ENCODE measurements at regions not wholly inside any gene's neighbourhood (a gene's known extent, or its start where the extent isn't known, plus 50 kb on each side); places are given as distances from the start of the nearest gene placed in this dataset.
"Not testable (repeated sequence)": the region's sequence is repeated elsewhere in the genome, so short reads cannot be mapped to it uniquely, and the experiment has no call there.

DNA sequence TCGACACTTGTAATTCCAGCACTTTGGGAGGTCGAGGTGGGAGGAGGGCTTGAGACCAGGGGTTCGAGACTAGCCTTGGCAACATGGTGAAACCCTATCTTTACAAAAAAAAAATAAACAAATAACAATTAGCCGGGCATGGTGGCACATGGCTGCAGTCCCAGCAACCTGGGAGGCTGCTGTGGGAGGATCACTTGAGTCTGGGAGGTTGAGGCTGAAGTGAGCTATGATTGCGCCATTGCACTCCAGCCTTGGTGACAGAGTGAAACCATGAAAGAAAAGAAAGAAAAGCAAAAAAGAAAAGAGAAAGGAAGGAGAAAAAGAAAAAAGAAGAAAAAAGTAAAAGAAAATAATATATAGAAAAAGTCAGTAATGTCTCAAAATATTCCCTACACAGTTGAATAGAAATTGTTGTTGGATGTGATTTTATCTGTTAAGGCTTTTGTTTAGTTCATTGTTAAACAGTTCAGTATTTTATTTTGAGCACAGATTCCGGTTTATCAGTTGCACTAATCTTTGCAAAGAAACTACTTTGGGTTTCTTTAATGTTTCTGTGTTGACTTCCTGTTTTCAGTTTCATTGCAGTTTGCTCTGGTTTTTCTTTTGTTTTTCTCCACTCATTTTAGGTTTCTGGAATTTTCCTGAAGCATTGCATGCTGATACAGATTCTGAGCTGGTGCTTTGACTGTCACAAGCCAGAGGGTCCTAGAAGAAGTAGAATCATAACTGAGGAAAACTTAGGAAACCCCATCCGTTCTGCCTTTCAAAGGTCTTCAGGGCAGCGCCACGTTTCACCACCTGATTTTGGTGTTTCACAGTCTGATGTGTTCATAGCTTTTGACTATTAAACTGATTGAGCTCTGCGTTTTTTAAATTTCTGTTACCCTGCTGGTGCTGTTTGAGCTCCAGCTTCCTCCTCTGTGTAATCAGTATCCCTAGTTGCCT, 378.6 kb upstream of the AMELY start:
- 50 to 76% methylated on average over 10 of the region's 10 CpGs; no CpG with 5 or more reads in 1 of the 3 donors for WGBS, 3 donors
- no peak overlapping the region for H3K27ac ChIP-seq (ENCODE audit: low read depth, low read length)

DNA sequence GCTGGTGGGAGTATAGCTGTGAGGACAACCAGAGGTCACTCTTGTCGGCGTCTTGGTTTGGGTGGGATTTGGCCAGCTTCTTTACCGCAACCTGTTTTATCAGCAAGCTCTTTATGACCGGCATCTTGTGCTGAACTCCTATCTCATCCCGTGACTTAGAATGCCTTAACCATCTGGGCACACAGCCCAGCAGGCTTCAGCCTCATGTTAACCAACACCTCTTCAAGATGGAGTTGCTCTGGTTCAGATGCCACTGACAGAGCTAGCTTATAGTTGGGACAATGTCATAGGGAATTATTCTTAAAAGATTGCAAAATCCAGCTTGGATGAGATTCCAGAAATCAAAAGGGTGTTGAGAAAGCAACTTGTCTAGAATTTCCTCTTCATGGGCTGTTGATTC, 377.1 kb upstream of the AMELY start:
- 77 to 87% methylated on average over 5 of the region's 5 CpGs; no CpG with 5 or more reads in 1 of the 3 donors for WGBS, 3 donors
- H3K27ac ChIP-seq (ENCODE audit: low read depth, low read length), result no peak overlapping the region

- 34 to 70% methylated on average over 2 of the region's 2 CpGs; no CpG with 5 or more reads in 1 of the 3 donors for WGBS, 3 donors
- H3K27ac ChIP-seq (ENCODE audit: low read depth, low read length), result not testable (repeated sequence)
These were observed 376.4 kb upstream of the AMELY start for GRCh38 chrY:7287963-7288362.

GRCh38 chrY:7285388-7285787, 373.8 kb upstream of the AMELY start:
- no peak overlapping the region for H3K27ac ChIP-seq (ENCODE audit: low read depth, low read length)
- 87 to 91% methylated on average over 2 of the region's 2 CpGs; no CpG with 5 or more reads in 1 of the 3 donors for WGBS, 3 donors

DNA sequence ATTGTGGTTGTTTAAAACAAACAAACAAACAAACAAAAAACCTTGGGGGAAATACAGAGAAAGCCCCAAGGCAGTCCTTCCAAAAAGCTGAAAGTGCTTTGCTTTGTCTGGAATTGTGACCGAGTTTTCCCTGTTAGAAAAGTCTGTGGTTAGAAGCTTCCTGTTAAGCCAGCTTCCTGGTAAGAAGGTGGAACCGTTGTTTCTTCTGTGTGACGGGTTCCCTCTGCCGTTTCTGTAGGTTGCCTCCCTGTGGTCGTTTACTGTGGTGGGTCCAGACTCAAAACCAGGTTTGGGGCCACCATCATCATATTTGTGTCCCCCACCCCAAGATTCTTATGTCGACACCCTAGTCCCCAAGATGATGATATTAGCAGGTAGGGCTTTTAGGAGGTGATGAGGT, 371.4 kb upstream of the AMELY start:
- WGBS, 3 donors, result 28 to 52% methylated on average over 6 of the region's 6 CpGs; no CpG with 5 or more reads in 1 of the 3 donors
- no peak overlapping the region for H3K27ac ChIP-seq (ENCODE audit: low read depth, low read length)

GRCh38 chrY:7280151-7280740, 368.7 kb upstream of the AMELY start:
- H3K27ac ChIP-seq (ENCODE audit: low read depth, low read length), result not testable (repeated sequence)
- 42 to 67% methylated on average over 7 of the region's 8 CpGs; no CpG with 5 or more reads in 1 of the 3 donors for WGBS, 3 donors

DNA sequence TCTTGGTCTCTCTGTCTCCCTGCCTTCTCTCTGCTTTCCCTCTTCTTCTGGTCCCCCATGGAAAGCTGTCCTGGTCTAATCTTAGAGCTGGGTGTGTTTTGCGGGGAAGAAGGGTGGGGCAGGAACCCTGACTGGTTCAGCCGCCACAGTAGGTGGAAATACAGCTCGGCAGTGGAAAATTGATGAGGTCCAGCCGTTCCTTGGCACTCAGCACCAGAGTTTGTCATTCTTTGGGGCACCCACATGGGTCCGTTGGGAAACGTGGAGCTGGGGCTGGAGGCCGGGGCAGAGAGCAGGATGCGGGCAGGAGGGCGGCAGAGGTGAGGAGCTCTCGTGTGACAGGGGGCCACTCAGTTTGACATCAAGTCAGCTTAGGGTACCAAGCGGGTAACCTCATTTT, 364.2 kb upstream of the AMELY start:
- WGBS, 3 donors, result 26 to 51% methylated on average over 10 to 11 of the region's 11 CpGs; no CpG with 5 or more reads in 1 of the 3 donors
- H3K27ac ChIP-seq (ENCODE audit: low read depth, low read length), result peak overlapping the region; percentile 22

DNA sequence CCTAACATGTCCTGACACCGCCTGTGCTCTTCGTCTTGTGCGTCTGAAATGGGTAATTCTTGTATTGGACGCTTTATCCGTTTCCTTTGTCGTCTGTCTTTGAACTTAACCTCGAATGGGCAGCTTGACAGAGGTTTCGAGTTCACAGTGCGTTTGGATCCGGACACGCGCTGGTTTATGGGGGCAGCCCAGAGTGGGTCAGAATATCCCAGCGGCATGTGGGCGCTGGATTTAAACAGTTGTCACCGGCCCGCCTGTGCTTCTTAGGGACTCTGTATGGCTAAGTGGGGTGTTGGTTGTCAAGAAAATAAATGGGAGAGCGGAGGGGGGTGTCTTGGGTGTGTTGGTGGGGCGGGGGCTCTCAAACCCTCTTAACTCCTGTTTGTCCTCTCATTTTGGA, 363.5 kb upstream of the AMELY start:
- WGBS, 3 donors, result 3 to 13% methylated on average over 18 of the region's 18 CpGs; no CpG with 5 or more reads in 1 of the 3 donors
- peak overlapping the region; percentile 55 for H3K27ac ChIP-seq (ENCODE audit: low read depth, low read length)

- no peak overlapping the region for H3K27ac ChIP-seq (ENCODE audit: low read depth, low read length)
- 0% methylated on average over 31 to 54 of the region's 54 CpGs; no CpG with 5 or more reads in 1 of the 3 donors for WGBS, 3 donors
These were observed 362.9 kb upstream of the AMELY start for GRCh38 chrY:7274369-7274913.

GRCh38 chrY:7273587-7274203, 362.1 kb upstream of the AMELY start:
- 0 to 1% methylated on average over 5 to 64 of the region's 65 CpGs; no CpG with 5 or more reads in 1 of the 3 donors for WGBS, 3 donors
- H3K27ac ChIP-seq (ENCODE audit: low read depth, low read length), result no peak overlapping the region

- WGBS, 3 donors, result 2% methylated on average over 12 to 24 of the region's 24 CpGs; no CpG with 5 or more reads in 1 of the 3 donors
- no peak overlapping the region for H3K27ac ChIP-seq (ENCODE audit: low read depth, low read length)
These were observed 361.1 kb upstream of the AMELY start for GRCh38 chrY:7272556-7273195.

DNA sequence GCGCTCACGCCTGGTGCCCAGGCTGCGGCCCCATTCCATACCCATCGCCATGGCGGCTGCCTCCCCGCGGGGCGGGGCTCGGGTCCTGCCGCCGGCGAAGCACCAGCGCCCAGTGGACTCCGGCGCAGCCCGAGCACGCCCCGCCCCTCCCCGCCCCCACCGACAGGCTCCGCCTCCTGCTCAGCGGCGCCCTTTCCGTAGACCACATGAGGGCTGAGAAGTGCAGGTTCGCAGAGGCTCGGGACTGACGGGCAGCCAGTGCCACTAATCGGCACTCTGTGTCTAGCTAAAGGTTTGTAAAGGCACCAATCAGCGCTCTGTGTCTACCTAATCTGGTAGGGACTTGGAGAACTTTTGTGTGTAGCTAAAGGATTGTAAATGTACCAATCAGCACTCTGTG, 352.2 kb upstream of the AMELY start:
- 91 to 97% methylated on average over 15 to 29 of the region's 29 CpGs; no CpG with 5 or more reads in 1 of the 3 donors for WGBS, 3 donors

GRCh38 chrY:7262531-7262930, 351.0 kb upstream of the AMELY start:
- H3K27ac ChIP-seq (ENCODE audit: low read depth, low read length), result no peak overlapping the region
- WGBS, 3 donors, result 86 to 91% methylated on average over 4 of the region's 4 CpGs; no CpG with 5 or more reads in 1 of the 3 donors

More for the DNA sequence above, 352.2 kb upstream of the AMELY start:
- no peak overlapping the region for H3K27ac ChIP-seq (ENCODE audit: low read depth, low read length)

DNA sequence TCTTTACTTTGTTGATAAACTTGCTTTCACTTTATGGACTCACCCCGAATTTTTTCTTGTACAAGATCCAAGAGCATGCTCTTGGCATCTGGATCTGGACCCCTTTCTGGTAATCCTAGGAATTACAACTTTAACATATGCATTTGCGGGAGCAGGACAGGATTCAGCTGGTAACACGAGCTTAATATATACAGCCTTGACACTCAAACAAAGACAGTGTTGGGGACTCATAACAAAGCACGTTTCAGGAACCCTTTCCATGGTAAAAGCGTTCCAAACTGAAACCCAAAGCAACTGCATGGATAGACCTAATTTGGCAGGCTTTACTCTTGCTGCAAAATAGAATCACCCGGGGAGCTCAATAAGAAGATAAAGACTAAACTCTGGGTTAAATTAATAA, 349.7 kb upstream of the AMELY start:
- no peak overlapping the region for H3K27ac ChIP-seq (ENCODE audit: low read depth, low read length)
- 56 to 57% methylated on average over 6 of the region's 6 CpGs; no CpG with 5 or more reads in 1 of the 3 donors for WGBS, 3 donors

DNA sequence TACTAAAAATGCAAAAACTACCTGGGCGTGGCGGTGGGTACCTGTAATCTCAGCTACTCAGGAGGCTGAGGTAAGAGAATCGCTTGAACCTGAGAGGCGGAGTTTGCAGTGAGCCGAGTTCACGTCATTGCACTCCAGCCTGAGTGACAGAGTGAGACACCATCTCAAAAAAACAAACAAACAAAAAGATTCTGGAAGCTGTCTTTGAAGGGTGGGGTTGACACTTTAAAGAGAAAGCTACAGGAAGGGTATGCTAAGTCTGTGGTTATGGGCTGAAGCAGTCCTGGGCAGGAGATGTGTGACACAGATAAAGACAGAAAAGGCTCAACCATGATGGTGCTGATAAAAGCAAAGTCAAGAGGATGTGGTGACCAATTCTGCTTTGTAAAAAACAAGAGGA, 328.5 kb upstream of the AMELY start:
- 77 to 81% methylated on average over 6 of the region's 6 CpGs; no CpG with 5 or more reads in 1 of the 3 donors for WGBS, 3 donors
- no peak overlapping the region for H3K27ac ChIP-seq (ENCODE audit: low read depth, low read length)

DNA sequence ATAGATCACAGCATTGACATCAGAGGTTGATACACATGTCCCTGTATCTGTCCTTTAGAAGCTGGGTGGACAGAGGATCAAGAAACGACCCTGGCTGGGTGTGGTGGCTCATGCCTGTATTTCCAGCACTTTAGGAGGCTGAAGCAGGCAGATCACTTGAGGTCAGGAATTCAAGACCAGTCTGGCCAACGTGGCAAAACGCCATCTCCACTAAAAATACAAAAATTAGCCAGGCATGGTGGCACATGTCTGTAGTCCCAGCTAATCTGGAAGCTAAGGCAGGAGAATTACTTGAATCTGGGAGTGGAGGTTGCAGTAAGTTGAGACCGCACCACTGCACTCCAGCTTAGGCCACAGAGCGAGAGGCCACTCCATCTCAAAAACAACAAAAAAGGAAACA, 300.4 kb upstream of the AMELY start:
- WGBS, 3 donors, result 63 to 80% methylated on average over 5 of the region's 5 CpGs; no CpG with 5 or more reads in 1 of the 3 donors
- H3K27ac ChIP-seq (ENCODE audit: low read depth, low read length), result no peak overlapping the region

DNA sequence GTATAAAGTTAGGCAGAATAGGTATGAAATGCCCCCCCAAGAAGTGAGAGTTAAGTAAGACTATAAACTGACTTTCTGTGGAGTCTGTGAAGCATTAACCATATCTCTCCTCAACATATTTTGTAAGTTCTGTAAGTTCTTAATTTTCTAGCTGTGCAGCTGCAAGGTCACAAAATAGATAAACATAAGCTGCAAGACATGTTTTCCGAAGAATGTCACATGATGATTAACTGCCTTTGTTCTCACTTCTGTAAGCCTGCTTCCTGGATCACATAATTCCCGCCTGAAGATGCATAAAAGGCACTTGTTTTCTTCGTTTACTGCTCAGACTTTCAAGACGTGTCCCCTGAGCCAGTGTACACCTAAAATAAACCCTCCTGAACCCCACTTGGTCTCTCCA, 292.9 kb upstream of the AMELY start:
- WGBS, 3 donors, result 14 to 16% methylated on average over 4 of the region's 4 CpGs; no CpG with 5 or more reads in 1 of the 3 donors
- H3K27ac ChIP-seq (ENCODE audit: low read depth, low read length), result no peak overlapping the region

DNA sequence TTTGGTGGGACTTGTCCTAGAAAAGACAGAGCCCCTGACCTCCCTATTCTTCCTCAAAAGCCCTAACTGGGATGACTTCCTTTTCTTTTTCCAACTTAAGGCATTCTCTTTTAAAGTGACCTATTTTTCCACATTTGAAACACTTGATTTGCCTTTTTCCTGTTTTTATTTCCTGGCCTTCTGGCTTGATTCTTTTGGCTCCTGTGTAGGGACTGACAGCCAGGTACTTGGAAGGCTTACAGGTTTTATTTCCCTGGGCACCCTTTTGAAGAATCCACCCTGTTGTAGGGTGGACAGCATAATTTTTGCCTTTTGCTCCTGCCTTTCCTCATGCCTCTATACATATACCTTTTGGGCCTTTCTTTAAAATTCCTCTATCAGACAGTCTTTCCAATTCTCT, 271.0 kb upstream of the AMELY start:
- H3K27ac ChIP-seq (ENCODE audit: low read depth, low read length), result no peak overlapping the region
